Vagina (tissue), 2 donors: ENCODE measurements at regions not wholly inside any gene's neighbourhood (a gene's known extent, or its start where the extent isn't known, plus 50 kb on each side); places are given as distances from the start of the nearest gene placed in this dataset.

Experiments
- DNase-seq, 2 donors: peaks; one replicate each; pipeline ENCODE4 v3.0.0-alpha.2; 2017; ENCODE audit errors: extremely low spot score in 2 of 2
- H3K27ac ChIP-seq: fragments of 200-600 bp; sonication (generic); one replicate; pipeline ENCODE4 v1.5.1; 2019
- H3K27me3 ChIP-seq: fragments of 200-600 bp; sonication (generic); one replicate; pipeline ENCODE4 v1.5.1; 2019
- H3K36me3 ChIP-seq, 2 donors: fragments of 200-600 bp; sonication (generic); one replicate each; pipeline ENCODE4 v1.5.1; 2017 to 2019
- H3K4me1 ChIP-seq: fragments of 200-600 bp; sonication (generic); one replicate; pipeline ENCODE4 v1.5.1; 2019
- H3K4me3 ChIP-seq, 2 donors: fragments of 200-600 bp; sonication (generic); 1 replicate in 1 of 2; 2 replicates in 1 of 2; pipeline ENCODE4 v1.5.1; 2016 to 2019
- H3K9me3 ChIP-seq: fragments of 200-600 bp; sonication (generic); one replicate; pipeline ENCODE4 v1.5.1; 2019
- CTCF ChIP-seq, 3 experiments: fragments of 450-650 bp in 2 of 3; fragments of 200-600 bp in 1 of 3; sonication (generic) in 1 of 3; IDR thresholded peaks; one replicate each; pipeline ENCODE4 v1.5.1; 2017 to 2019; ENCODE audit warnings: antibody characterized with exemption in 3 of 3, mild to moderate bottlenecking in 2 of 3, moderate library complexity in 2 of 3
- POLR2A ChIP-seq, 2 donors: fragments of 450-650 bp; IDR thresholded peaks; one replicate each; pipeline ENCODE4 v1.6.1; 2017; ENCODE audit warnings: antibody characterized with exemption in 2 of 2, mild to moderate bottlenecking in 2 of 2, moderate library complexity in 2 of 2
- POLR2AphosphoS5 ChIP-seq, 2 donors: sonication (generic); formaldehyde crosslinking; IDR thresholded peaks; one replicate each; pipeline ENCODE4 v1.9.0; 2017; ENCODE audit warnings: antibody characterized with exemption in 2 of 2, mild to moderate bottlenecking in 2 of 2, low read depth in 1 of 2; ENCODE audit not compliant: insufficient read depth in 1 of 2
- intact Hi-C: fragments of 100-400 bp; cut with DNase I; formaldehyde crosslinking; loops from one replicate; pipeline ENCODE4 v1.15.1; 2023

- DNase-seq = no peak
- H3K9me3 ChIP-seq = no peaks in the 10 kb centered on the region
- H3K27ac ChIP-seq = no peak overlapping the region
- H3K4me1 ChIP-seq = no peaks in the 10 kb centered on the region
- H3K36me3 ChIP-seq = no peaks in the 10 kb centered on the region
- no peak overlapping the region for H3K4me3 ChIP-seq
- TF ChIP-seq POLR2AphosphoS5 (IDR thresholded peaks at IDR 0.05; ENCODE audit: insufficient read depth in 1 of 2, low read depth in 1 of 2) = no peak
- no peak for TF ChIP-seq CTCF (IDR thresholded peaks at IDR 0.05)
- no peak for TF ChIP-seq POLR2A (IDR thresholded peaks at IDR 0.05)
- intact Hi-C loops = no loop called here
- H3K27me3 ChIP-seq = no peaks in the 10 kb centered on the region
Measured at GRCh38 chr5:142500227-142500905, 175.5 kb upstream of the SPRY4 start.

- Histone ChIP-seq H3K9me3 (no peaks in the 10 kb centered on the region), H3K27me3 (no peaks in the 10 kb centered on the region), H3K4me1 (no peaks in the 10 kb centered on the region), H3K27ac (no peak overlapping the region), H3K36me3 (no peaks in the 10 kb centered on the region), H3K4me3 (no peak overlapping the region)
- no peak for DNase-seq
- TF ChIP-seq POLR2A (IDR thresholded peaks at IDR 0.05) (no peak), CTCF (IDR thresholded peaks at IDR 0.05) (no peak), POLR2AphosphoS5 (IDR thresholded peaks at IDR 0.05; ENCODE audit: insufficient read depth in 1 of 2, low read depth in 1 of 2) (no peak)
- intact Hi-C loops = no loop called here
Measured at GRCh38 chr5:142499591-142500226, 174.9 kb upstream of the SPRY4 start.

GRCh38 chr5:142498298-142498697, 173.5 kb upstream of the SPRY4 start:
- TF ChIP-seq POLR2AphosphoS5 (IDR thresholded peaks at IDR 0.05; ENCODE audit: insufficient read depth in 1 of 2, low read depth in 1 of 2) (no peak), POLR2A (IDR thresholded peaks at IDR 0.05) (no peak), CTCF (IDR thresholded peaks at IDR 0.05) (no peak)
- Histone ChIP-seq H3K4me1 (peaks cover 4% of the 10 kb centered on the region), H3K4me3 (no peak overlapping the region), H3K9me3 (no peaks in the 10 kb centered on the region), H3K27me3 (no peaks in the 10 kb centered on the region), H3K27ac (no peak overlapping the region), H3K36me3 (no peaks in the 10 kb centered on the region)
- intact Hi-C loops = no loop called here
- DNase-seq = no peak

GRCh38 chr5:142495531-142495930, 170.7 kb upstream of the SPRY4 start:
- no peak for DNase-seq
- Histone ChIP-seq H3K27me3 (no peaks in the 10 kb centered on the region), H3K27ac (no peak overlapping the region), H3K4me1 (peaks cover 14% of the 10 kb centered on the region), H3K36me3 (no peaks in the 10 kb centered on the region), H3K4me3 (no peak overlapping the region), H3K9me3 (no peaks in the 10 kb centered on the region)
- TF ChIP-seq POLR2A (IDR thresholded peaks at IDR 0.05) = no peak
- intact Hi-C loops = no loop called here

GRCh38 chr5:142493875-142494518, 169.2 kb upstream of the SPRY4 start:
- H3K4me1 ChIP-seq = peaks cover 14% of the 10 kb centered on the region
- no peak for TF ChIP-seq POLR2AphosphoS5 (IDR thresholded peaks at IDR 0.05; ENCODE audit: insufficient read depth in 1 of 2, low read depth in 1 of 2)
- TF ChIP-seq POLR2A (IDR thresholded peaks at IDR 0.05) = no peak
- no peak for TF ChIP-seq CTCF (IDR thresholded peaks at IDR 0.05)
- no peak for DNase-seq
- no peaks in the 10 kb centered on the region for H3K27me3 ChIP-seq
- intact Hi-C loops = loop anchor here (2.0 kb wide), 1 partner anchor 43 kb away; no protein-coding TSS in a partner anchor
- no peaks in the 10 kb centered on the region for H3K9me3 ChIP-seq
- H3K4me3 ChIP-seq = no peak overlapping the region
- H3K36me3 ChIP-seq = no peaks in the 10 kb centered on the region
- H3K27ac ChIP-seq = no peak overlapping the region
